ENCODE measurements at regions not wholly inside any gene's neighbourhood (a gene's known extent, or its start where the extent isn't known, plus 50 kb on each side); places are given as distances from the start of the nearest gene placed in this dataset.

GRCh38 chr6:101015541-101015940 lies 134.4 kb upstream of the ASCC3 start:
- TF ChIP-seq CTCF (IDR thresholded peaks at IDR 0.05 in 8 of 11, conservative IDR thresholded peaks at IDR 0.05 in 3 of 11) (no peak), POLR2A (IDR thresholded peaks at IDR 0.05) (no peak), POLR2AphosphoS5 (IDR thresholded peaks at IDR 0.05) (no peak)
